Prostate gland (tissue), 2 donors: ENCODE measurements at regions not wholly inside any gene's neighbourhood (a gene's known extent, or its start where the extent isn't known, plus 50 kb on each side); places are given as distances from the start of the nearest gene placed in this dataset.

Experiments used
- DNase-seq: peaks from one replicate; pipeline ENCODE4 v3.0.0-alpha.2; 2019; ENCODE audit warnings: low spot score
- H3K27ac ChIP-seq, 2 donors: fragments of 200-600 bp; sonication (generic); 2 replicates each; pipeline ENCODE4 v1.5.1; 2017 to 2019
- H3K27me3 ChIP-seq: fragments of 200-600 bp; sonication (generic); replicated peaks from 2 replicates; pipeline ENCODE4 v1.5.1; 2019; ENCODE audit not compliant: insufficient read depth
- H3K36me3 ChIP-seq, 2 donors: fragments of 200-600 bp; sonication (generic); 1 replicate in 1 of 2; 2 replicates in 1 of 2; pipeline versions ENCODE4 v1.5.1 to v1.8.1; 2017 to 2019
- H3K4me1 ChIP-seq: fragments of 200-600 bp; sonication (generic); replicated peaks from 2 replicates; pipeline ENCODE4 v1.5.1; 2019
- H3K4me3 ChIP-seq, 2 donors: fragments of 200-600 bp; sonication (generic); 2 replicates each; pipeline ENCODE4 v1.5.1; 2017 to 2019
- H3K9me3 ChIP-seq: fragments of 200-600 bp; sonication (generic); 2 replicates; pipeline ENCODE4 v1.5.1; 2017
- POLR2A ChIP-seq: fragments of 450-650 bp; IDR thresholded peaks from one replicate; pipeline ENCODE4 v1.6.1; 2016; ENCODE audit warnings: antibody characterized with exemption, mild to moderate bottlenecking
- POLR2AphosphoS5 ChIP-seq: sonication (generic); formaldehyde crosslinking; IDR thresholded peaks from one replicate; pipeline ENCODE4 v1.6.1; 2017; ENCODE audit warnings: antibody characterized with exemption
- WGBS: methylation state at CpG from one replicate; pipeline ENCODE4 v1.1.5; 2018; 5-methylcytosine and 5-hydroxymethylcytosine counted together
- intact Hi-C: fragments of 100-400 bp; cut with DNase I; formaldehyde crosslinking; loops from one replicate; pipeline ENCODE4 v1.14.2; 2022
- TF ChIP-seq, protein P1 (sequence below), 4 experiments: fragments of 200-600 bp in 2 of 4; fragments of 450-650 bp in 2 of 4; sonication (generic) in 2 of 4; IDR thresholded peaks; 1 replicate in 3 of 4; 2 replicates in 1 of 4; pipeline ENCODE4 v1.5.1; 2016 to 2019; ENCODE audit warnings: antibody characterized with exemption in 4 of 4, mild to moderate bottlenecking in 2 of 4, moderate library complexity in 2 of 4

DNA sequence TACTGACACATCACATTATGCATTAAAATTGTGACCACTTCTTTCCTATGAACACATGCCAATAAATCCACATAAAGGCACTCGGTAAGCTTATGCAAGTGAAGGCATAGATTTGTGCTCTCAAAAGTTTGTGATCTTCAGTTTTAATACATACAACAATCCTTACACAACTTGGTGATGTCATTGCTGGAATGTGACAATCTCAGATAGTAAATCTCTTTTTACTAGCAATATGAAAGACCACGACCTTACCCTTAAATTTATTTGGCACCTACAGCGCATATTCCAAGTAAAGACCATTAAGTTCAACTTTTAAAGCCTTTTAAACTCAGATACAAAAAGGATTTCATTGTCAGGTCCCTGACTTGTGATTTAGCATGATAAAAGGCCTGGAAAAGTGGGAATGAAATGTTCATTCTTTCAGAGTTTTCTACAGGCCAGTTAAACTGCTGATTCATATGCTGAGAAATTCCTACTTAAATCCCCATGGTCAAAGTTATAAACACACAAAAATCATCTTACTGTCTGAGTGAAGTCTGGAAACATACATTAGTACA, 157.4 kb downstream of the SIPA1L2 start:
- no peak for TF ChIP-seq POLR2AphosphoS5
- TF ChIP-seq POLR2A: no peak
- TF ChIP-seq, protein P1, sequence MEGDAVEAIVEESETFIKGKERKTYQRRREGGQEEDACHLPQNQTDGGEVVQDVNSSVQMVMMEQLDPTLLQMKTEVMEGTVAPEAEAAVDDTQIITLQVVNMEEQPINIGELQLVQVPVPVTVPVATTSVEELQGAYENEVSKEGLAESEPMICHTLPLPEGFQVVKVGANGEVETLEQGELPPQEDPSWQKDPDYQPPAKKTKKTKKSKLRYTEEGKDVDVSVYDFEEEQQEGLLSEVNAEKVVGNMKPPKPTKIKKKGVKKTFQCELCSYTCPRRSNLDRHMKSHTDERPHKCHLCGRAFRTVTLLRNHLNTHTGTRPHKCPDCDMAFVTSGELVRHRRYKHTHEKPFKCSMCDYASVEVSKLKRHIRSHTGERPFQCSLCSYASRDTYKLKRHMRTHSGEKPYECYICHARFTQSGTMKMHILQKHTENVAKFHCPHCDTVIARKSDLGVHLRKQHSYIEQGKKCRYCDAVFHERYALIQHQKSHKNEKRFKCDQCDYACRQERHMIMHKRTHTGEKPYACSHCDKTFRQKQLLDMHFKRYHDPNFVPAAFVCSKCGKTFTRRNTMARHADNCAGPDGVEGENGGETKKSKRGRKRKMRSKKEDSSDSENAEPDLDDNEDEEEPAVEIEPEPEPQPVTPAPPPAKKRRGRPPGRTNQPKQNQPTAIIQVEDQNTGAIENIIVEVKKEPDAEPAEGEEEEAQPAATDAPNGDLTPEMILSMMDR (IDR thresholded peaks at IDR 0.05): no peak
- intact Hi-C loops: loop anchor here (10.0 kb wide), 1 partner anchor 152 kb away; no protein-coding TSS in a partner anchor
- H3K4me3 ChIP-seq: no peak overlapping the region
- WGBS: 13% methylated on average over 3 of the region's 3 CpGs
- no peaks in the 10 kb centered on the region for H3K27me3 ChIP-seq
- no peaks in the 10 kb centered on the region for H3K4me1 ChIP-seq
- no peaks in the 10 kb centered on the region for H3K9me3 ChIP-seq
- DNase-seq: no peak
- H3K27ac ChIP-seq: no peak overlapping the region
- H3K36me3 ChIP-seq: no peaks in the 10 kb centered on the region

GRCh38 chr1:232471250-232471649, 158.7 kb downstream of the SIPA1L2 start:
- Histone ChIP-seq H3K4me1 (no peaks in the 10 kb centered on the region), H3K4me3 (no peak overlapping the region), H3K27ac (no peak overlapping the region), H3K27me3 (no peaks in the 10 kb centered on the region), H3K36me3 (no peaks in the 10 kb centered on the region), H3K9me3 (no peaks in the 10 kb centered on the region)
- DNase-seq: no peak
- TF ChIP-seq, protein P1 (IDR thresholded peaks at IDR 0.05): no peak
- TF ChIP-seq POLR2AphosphoS5 (no peak), POLR2A (no peak)
- 93% methylated on average over 5 of the region's 5 CpGs for WGBS
- intact Hi-C loops: loop anchor here (10.0 kb wide), 1 partner anchor 154 kb away; no protein-coding TSS in a partner anchor

DNA sequence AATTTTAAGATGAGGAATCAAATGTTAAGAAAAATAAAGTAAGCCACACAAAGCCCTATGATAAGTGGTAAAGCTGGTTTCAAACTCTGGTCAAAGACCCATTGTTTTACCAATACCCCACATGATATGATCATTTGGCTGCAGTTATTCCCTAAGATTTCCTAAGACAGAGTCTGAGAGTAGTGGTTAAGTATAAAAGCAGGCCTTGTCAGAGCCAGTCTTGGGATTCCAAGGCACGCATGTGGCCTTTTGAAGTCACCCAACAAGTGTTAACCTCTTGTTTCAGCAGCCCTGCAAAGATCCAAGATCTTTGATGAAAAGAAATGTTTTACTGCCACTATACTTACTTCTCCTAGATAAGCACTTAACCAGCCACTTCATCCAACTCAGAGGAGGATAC, 159.2 kb downstream of the SIPA1L2 start:
- Histone ChIP-seq H3K36me3 (no peaks in the 10 kb centered on the region), H3K4me3 (no peak overlapping the region), H3K27me3 (no peaks in the 10 kb centered on the region), H3K27ac (no peak overlapping the region), H3K9me3 (no peaks in the 10 kb centered on the region), H3K4me1 (no peaks in the 10 kb centered on the region)
- DNase-seq: no peak
- intact Hi-C loops: loop anchor here (10.0 kb wide), 1 partner anchor 154 kb away; no protein-coding TSS in a partner anchor
- TF ChIP-seq, protein P1 (IDR thresholded peaks at IDR 0.05): no peak
- TF ChIP-seq POLR2AphosphoS5 (no peak), POLR2A (no peak)
- WGBS: 89% methylated on average over 1 of the region's 1 CpG

DNA sequence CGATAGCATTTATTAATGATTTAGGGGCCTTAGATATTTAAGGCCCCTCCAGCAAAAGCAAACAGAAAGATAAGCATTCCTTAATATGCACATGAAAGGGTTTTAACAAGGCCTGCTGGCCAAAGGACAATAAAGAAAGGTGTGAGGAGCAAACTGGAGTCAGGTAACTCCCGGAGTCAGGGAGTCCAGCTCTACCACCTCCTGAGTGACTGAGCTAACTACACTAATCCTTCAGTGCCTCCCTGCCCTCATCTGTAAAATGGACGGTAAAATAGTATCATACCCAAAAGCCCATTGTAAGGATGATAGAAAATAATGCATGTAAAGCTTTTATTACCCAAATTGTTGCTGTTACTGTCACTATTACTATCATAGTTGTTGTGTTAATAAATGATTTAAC, 161.7 kb downstream of the SIPA1L2 start:
- no peak for TF ChIP-seq POLR2AphosphoS5
- TF ChIP-seq, protein P1 (IDR thresholded peaks at IDR 0.05): no peak
- no peak for DNase-seq
- Histone ChIP-seq H3K36me3 (no peaks in the 10 kb centered on the region), H3K27ac (no peak overlapping the region), H3K9me3 (no peaks in the 10 kb centered on the region), H3K4me3 (no peak overlapping the region), H3K4me1 (no peaks in the 10 kb centered on the region), H3K27me3 (no peaks in the 10 kb centered on the region)
- WGBS: 66% methylated on average over 3 of the region's 3 CpGs
- intact Hi-C loops: no loop called here

GRCh38 chr1:232467073-232467760, 162.7 kb downstream of the SIPA1L2 start:
- intact Hi-C loops: no loop called here
- Histone ChIP-seq H3K4me1 (no peaks in the 10 kb centered on the region), H3K27me3 (no peaks in the 10 kb centered on the region), H3K4me3 (no peak overlapping the region), H3K27ac (no peak overlapping the region), H3K36me3 (no peaks in the 10 kb centered on the region), H3K9me3 (no peaks in the 10 kb centered on the region)
- TF ChIP-seq, protein P1 (IDR thresholded peaks at IDR 0.05): no peak
- TF ChIP-seq POLR2A (no peak), POLR2AphosphoS5 (no peak)
- 98% methylated on average over 9 of the region's 9 CpGs for WGBS
- DNase-seq: no peak
